ENCODE measurements at regions not wholly inside any gene's neighbourhood (a gene's known extent, or its start where the extent isn't known, plus 50 kb on each side); places are given as distances from the start of the nearest gene placed in this dataset.

- ChIA-PET POLR2A (no interaction called here), CTCF (no interaction called here)
- Mint-ChIP-seq H3K4me3 (no peak overlapping the region), H3K9me3 (ENCODE audit: insufficient read depth) (no peaks in the 10 kb centered on the region), H3K4me1 (ENCODE audit: low read depth) (no peaks in the 10 kb centered on the region), H3K27ac (no peak overlapping the region), H3K27me3 (ENCODE audit: low read depth) (no peaks in the 10 kb centered on the region), H3K36me3 (ENCODE audit: low read depth) (no peaks in the 10 kb centered on the region)
- no peak for ATAC-seq
- DNase-seq: no peak
Measured at GRCh38 chr7:52482076-52482475, 553.4 kb upstream of the POM121L12 start.

- no peaks in the 10 kb centered on the region for H3K9me3 Mint-ChIP-seq (ENCODE audit: insufficient read depth)
- H3K27ac Mint-ChIP-seq: no peak overlapping the region
- ATAC-seq (no peak), DNase-seq (no peak)
- no peaks in the 10 kb centered on the region for H3K36me3 Mint-ChIP-seq (ENCODE audit: low read depth)
- no peak overlapping the region for H3K4me3 Mint-ChIP-seq
- H3K27me3 Mint-ChIP-seq (ENCODE audit: low read depth): no peaks in the 10 kb centered on the region
- no peaks in the 10 kb centered on the region for H3K4me1 Mint-ChIP-seq (ENCODE audit: low read depth)
- ChIA-PET POLR2A (no interaction called here), CTCF (no interaction called here)
Measured at GRCh38 chr7:52481571-52481970, 553.9 kb upstream of the POM121L12 start.

GRCh38 chr7:52479990-52480389 lies 555.4 kb upstream of the POM121L12 start:
- Mint-ChIP-seq H3K9me3 (ENCODE audit: insufficient read depth) (no peaks in the 10 kb centered on the region), H3K27ac (no peak overlapping the region), H3K36me3 (ENCODE audit: low read depth) (no peaks in the 10 kb centered on the region), H3K4me1 (ENCODE audit: low read depth) (no peaks in the 10 kb centered on the region), H3K27me3 (ENCODE audit: low read depth) (no peaks in the 10 kb centered on the region), H3K4me3 (no peak overlapping the region)
- ChIA-PET CTCF (no interaction called here), POLR2A (no interaction called here)
- no peak for DNase-seq
- no peak for ATAC-seq

- Mint-ChIP-seq H3K9me3 (ENCODE audit: insufficient read depth) (peaks cover 8% of the 10 kb centered on the region), H3K4me1 (ENCODE audit: low read depth) (no peaks in the 10 kb centered on the region), H3K27ac (no peak overlapping the region), H3K36me3 (ENCODE audit: low read depth) (no peaks in the 10 kb centered on the region), H3K4me3 (no peak overlapping the region), H3K27me3 (ENCODE audit: low read depth) (no peaks in the 10 kb centered on the region)
- ATAC-seq: no peak
- DNase-seq: no peak
- CTCF ChIA-PET: no interaction called here
- POLR2A ChIA-PET: no interaction called here
Measured at GRCh38 chr7:52475001-52475582, 560.3 kb upstream of the POM121L12 start.

- H3K27me3 Mint-ChIP-seq (ENCODE audit: low read depth): no peaks in the 10 kb centered on the region
- no peaks in the 10 kb centered on the region for H3K36me3 Mint-ChIP-seq (ENCODE audit: low read depth)
- ATAC-seq (no peak), DNase-seq (no peak)
- no peaks in the 10 kb centered on the region for H3K4me1 Mint-ChIP-seq (ENCODE audit: low read depth)
- CTCF ChIA-PET: no interaction called here
- peaks cover 8% of the 10 kb centered on the region for H3K9me3 Mint-ChIP-seq (ENCODE audit: insufficient read depth)
- POLR2A ChIA-PET: no interaction called here
- no peak overlapping the region for H3K4me3 Mint-ChIP-seq
- no peak overlapping the region for H3K27ac Mint-ChIP-seq
Measured at GRCh38 chr7:52473756-52474155, 561.7 kb upstream of the POM121L12 start.

GRCh38 chr7:52472006-52472620 lies 563.3 kb upstream of the POM121L12 start:
- Mint-ChIP-seq H3K4me1 (ENCODE audit: low read depth) (no peaks in the 10 kb centered on the region), H3K9me3 (ENCODE audit: insufficient read depth) (peaks cover 8% of the 10 kb centered on the region), H3K4me3 (no peak overlapping the region), H3K36me3 (ENCODE audit: low read depth) (no peaks in the 10 kb centered on the region), H3K27me3 (ENCODE audit: low read depth) (no peaks in the 10 kb centered on the region), H3K27ac (no peak overlapping the region)
- DNase-seq (no peak), ATAC-seq (no peak)
- ChIA-PET CTCF (no interaction called here), POLR2A (no interaction called here)

GRCh38 chr7:52465216-52465615 lies 570.2 kb upstream of the POM121L12 start:
- no peaks in the 10 kb centered on the region for H3K36me3 Mint-ChIP-seq (ENCODE audit: low read depth)
- H3K27me3 Mint-ChIP-seq (ENCODE audit: low read depth): no peaks in the 10 kb centered on the region
- no peaks in the 10 kb centered on the region for H3K4me1 Mint-ChIP-seq (ENCODE audit: low read depth)
- no peak for DNase-seq
- H3K4me3 Mint-ChIP-seq: no peak overlapping the region
- ATAC-seq: no peak
- POLR2A ChIA-PET: no interaction called here
- peaks cover 4% of the 10 kb centered on the region for H3K9me3 Mint-ChIP-seq (ENCODE audit: insufficient read depth)
- H3K27ac Mint-ChIP-seq: no peak overlapping the region
- CTCF ChIA-PET: no interaction called here

- H3K4me3 Mint-ChIP-seq: no peak overlapping the region
- H3K9me3 Mint-ChIP-seq (ENCODE audit: insufficient read depth): peaks cover 4% of the 10 kb centered on the region
- ChIA-PET CTCF (no interaction called here), POLR2A (no interaction called here)
- no peaks in the 10 kb centered on the region for H3K4me1 Mint-ChIP-seq (ENCODE audit: low read depth)
- no peak overlapping the region for H3K27ac Mint-ChIP-seq
- no peaks in the 10 kb centered on the region for H3K27me3 Mint-ChIP-seq (ENCODE audit: low read depth)
- ATAC-seq (no peak), DNase-seq (no peak)
- H3K36me3 Mint-ChIP-seq (ENCODE audit: low read depth): no peaks in the 10 kb centered on the region
Measured at GRCh38 chr7:52463341-52463740, 572.1 kb upstream of the POM121L12 start.

- ATAC-seq (no peak), DNase-seq (no peak)
- Mint-ChIP-seq H3K4me1 (ENCODE audit: low read depth) (no peaks in the 10 kb centered on the region), H3K4me3 (no peak overlapping the region), H3K27ac (no peak overlapping the region), H3K36me3 (ENCODE audit: low read depth) (no peaks in the 10 kb centered on the region), H3K9me3 (ENCODE audit: insufficient read depth) (peaks cover 4% of the 10 kb centered on the region), H3K27me3 (ENCODE audit: low read depth) (no peaks in the 10 kb centered on the region)
- ChIA-PET CTCF (no interaction called here), POLR2A (no interaction called here)
Measured at GRCh38 chr7:52462474-52462873, 573.0 kb upstream of the POM121L12 start.

GRCh38 chr7:52455571-52455970 lies 579.9 kb upstream of the POM121L12 start:
- CTCF ChIA-PET: no interaction called here
- no peaks in the 10 kb centered on the region for H3K4me1 Mint-ChIP-seq (ENCODE audit: low read depth)

GRCh38 chr7:52450816-52451215 lies 584.6 kb upstream of the POM121L12 start:
- ChIA-PET POLR2A (no interaction called here), CTCF (no interaction called here)
- Mint-ChIP-seq H3K36me3 (ENCODE audit: low read depth) (no peaks in the 10 kb centered on the region), H3K4me3 (no peak overlapping the region), H3K4me1 (ENCODE audit: low read depth) (no peaks in the 10 kb centered on the region), H3K9me3 (ENCODE audit: insufficient read depth) (no peaks in the 10 kb centered on the region), H3K27ac (no peak overlapping the region), H3K27me3 (ENCODE audit: low read depth) (no peaks in the 10 kb centered on the region)
- no peak for DNase-seq
- ATAC-seq: no peak

More at GRCh38 chr7:52455571-52455970, 579.9 kb upstream of the POM121L12 start:
- DNase-seq: no peak
- POLR2A ChIA-PET: no interaction called here
- ATAC-seq: no peak
- Mint-ChIP-seq H3K4me3 (no peak overlapping the region), H3K9me3 (ENCODE audit: insufficient read depth) (peaks cover 12% of the 10 kb centered on the region), H3K27ac (no peak overlapping the region), H3K36me3 (ENCODE audit: low read depth) (no peaks in the 10 kb centered on the region), H3K27me3 (ENCODE audit: low read depth) (no peaks in the 10 kb centered on the region)

- Mint-ChIP-seq H3K36me3 (ENCODE audit: low read depth) (no peaks in the 10 kb centered on the region), H3K27me3 (ENCODE audit: low read depth) (no peaks in the 10 kb centered on the region), H3K27ac (no peak overlapping the region), H3K9me3 (ENCODE audit: insufficient read depth) (no peaks in the 10 kb centered on the region), H3K4me1 (ENCODE audit: low read depth) (no peaks in the 10 kb centered on the region), H3K4me3 (no peak overlapping the region)
- no peak for DNase-seq
- ChIA-PET CTCF (no interaction called here), POLR2A (no interaction called here)
- ATAC-seq: no peak
Measured at GRCh38 chr7:52447581-52448180, 587.8 kb upstream of the POM121L12 start.

- CTCF ChIA-PET: no interaction called here
- ATAC-seq (no peak), DNase-seq (no peak)
- no peaks in the 10 kb centered on the region for H3K27me3 Mint-ChIP-seq (ENCODE audit: low read depth)
- H3K27ac Mint-ChIP-seq: no peak overlapping the region
- H3K36me3 Mint-ChIP-seq (ENCODE audit: low read depth): no peaks in the 10 kb centered on the region
- no peaks in the 10 kb centered on the region for H3K4me1 Mint-ChIP-seq (ENCODE audit: low read depth)
- POLR2A ChIA-PET: no interaction called here
- no peaks in the 10 kb centered on the region for H3K9me3 Mint-ChIP-seq (ENCODE audit: insufficient read depth)
- no peak overlapping the region for H3K4me3 Mint-ChIP-seq
Measured at GRCh38 chr7:52436278-52436677, 599.2 kb upstream of the POM121L12 start.

Measured in activated CD8-positive, alpha-beta T cell treated with anti-CD3 and anti-CD28 coated beads, Interleukin-2, amount 10 ng/mL, durations not matched to agents 7 days and 5 days (primary cell).